HG02763 (cell line): ENCODE measurements at regions not wholly inside any gene's neighbourhood (a gene's known extent, or its start where the extent isn't known, plus 50 kb on each side); places are given as distances from the start of the nearest gene placed in this dataset.

Experiments
- ATAC-seq: cut with Tn5 transposase; IDR thresholded peaks from one replicate; pipeline ENCODE4 v1.9.1; 2021; ENCODE audit warnings: mild to moderate bottlenecking, moderate library complexity; ENCODE audit not compliant: unreplicated experiment

DNA sequence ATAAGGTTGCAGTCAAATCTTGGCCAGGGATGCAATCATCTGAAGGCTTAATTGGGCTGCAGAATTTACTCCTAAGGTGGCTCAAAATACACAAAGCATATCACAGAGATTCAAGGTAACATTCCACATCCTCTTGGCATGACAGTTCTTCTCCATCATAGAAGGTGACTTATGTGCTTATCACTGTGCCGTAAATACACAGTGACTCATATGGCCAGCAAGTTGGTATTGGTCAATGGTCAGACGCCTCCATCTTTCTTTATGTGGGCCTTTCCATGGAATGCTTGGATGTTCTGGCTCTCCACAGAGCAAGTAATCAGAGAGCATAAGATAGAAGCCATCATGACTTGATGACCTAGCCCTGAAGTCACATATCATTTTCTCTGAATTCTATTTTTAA is 168.8 kb upstream of the ST8SIA2 start:
- ATAC-seq, result no peak

DNA sequence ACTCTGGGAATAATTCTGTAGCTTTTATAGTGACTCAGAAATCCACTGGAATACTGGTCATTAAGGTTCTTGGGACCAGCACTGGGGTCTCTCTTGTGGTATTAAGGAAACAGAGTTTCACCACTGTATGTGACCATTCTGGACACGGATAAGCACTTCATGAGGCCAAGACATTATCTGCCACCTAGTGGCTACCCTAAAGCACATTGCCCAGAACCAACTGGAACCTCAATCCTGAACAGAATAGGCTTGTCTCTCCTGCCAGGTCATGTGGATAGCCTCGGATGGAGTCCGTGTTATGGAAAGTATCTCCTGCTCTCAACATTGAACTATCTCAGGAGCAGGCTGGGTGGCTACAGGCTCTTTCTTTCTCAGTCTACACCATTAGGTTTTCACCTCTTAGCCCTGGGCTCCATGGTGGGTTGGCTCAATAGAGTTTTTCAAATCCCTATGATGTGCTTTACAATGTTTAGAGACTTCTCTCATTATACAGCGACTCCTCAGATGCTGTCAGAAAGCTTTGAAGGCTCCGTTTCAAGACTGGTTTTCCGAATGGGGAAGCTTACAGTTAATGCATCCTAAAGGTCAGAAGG is 167.6 kb upstream of the ST8SIA2 start:
- ATAC-seq, result no peak

DNA sequence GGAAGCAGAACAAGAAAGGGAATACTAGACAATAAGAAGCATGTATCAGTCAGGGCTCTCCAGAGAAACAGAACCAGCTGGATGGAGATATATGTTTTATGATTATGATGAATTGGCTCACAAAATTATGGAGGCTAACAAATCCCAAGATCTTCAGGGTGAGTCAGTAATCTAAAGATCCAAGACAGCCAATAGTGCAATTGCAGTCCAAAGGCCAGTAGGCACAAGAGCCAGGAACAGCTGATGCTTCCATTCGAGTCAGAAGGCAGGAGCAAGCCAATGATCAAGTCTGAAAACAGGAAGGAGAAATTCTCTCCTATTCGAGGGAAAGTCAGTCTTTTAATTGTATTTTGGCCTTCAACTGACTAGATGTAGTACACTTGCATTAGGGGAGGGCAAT is 164.9 kb upstream of the ST8SIA2 start:
- ATAC-seq, result no peak

DNA sequence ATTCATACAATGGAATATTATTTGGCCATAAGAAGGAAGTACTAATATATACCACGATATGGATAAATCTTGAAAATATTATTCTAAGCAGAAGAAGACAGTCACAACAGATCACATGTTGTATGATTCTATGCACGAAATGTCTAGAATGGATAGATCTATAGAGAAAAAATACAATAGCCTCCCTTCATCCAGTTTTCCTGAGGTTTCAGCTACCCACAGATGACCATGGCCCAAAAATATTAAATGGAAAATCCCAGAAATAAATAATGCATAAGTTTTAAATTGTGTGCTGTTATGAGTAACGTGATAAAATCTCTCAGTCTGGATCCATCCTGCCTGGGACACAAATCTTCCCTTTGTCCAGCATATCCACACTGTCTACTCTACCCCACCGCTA is 162.2 kb upstream of the ST8SIA2 start:
- ATAC-seq, result no peak

DNA sequence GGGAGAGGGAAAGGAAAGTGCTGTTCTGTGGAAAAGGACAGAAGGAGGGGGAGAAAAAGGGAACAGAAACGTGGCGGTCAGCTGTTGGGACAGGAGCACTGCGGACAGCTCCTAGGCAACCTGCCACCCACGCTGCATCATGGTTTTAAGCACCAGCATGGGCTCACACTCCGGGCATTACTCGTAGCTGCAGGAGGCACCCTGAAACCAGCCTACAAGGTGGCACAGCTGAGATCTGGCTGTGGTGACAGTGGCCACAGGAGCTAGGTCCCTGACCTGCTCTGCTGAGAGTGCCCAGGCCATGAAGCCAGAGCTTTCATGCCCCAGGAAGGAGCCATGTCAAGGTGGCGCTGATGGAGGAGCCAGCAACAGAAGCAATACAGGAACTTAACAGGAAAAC is 161.4 kb upstream of the ST8SIA2 start:
- no peak for ATAC-seq

DNA sequence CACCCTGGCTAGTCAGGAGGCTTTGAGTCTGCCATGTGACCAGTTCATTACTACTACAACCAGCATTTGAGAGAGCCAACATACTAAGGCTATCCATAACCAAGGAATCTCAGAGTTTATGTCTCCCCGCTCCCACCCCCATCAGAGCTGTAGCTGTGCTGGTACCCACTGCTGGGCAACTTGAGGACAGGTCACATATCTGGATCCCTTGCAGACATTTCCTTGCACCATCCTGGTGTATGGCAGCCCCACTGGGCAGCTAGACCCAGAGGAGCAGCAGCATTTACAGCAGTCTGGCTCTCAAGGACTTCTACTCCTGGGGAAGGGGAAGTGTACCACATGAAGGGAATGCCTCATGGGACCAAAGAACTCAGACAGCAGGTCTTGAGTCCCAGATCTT is 160.8 kb upstream of the ST8SIA2 start:
- no peak for ATAC-seq

DNA sequence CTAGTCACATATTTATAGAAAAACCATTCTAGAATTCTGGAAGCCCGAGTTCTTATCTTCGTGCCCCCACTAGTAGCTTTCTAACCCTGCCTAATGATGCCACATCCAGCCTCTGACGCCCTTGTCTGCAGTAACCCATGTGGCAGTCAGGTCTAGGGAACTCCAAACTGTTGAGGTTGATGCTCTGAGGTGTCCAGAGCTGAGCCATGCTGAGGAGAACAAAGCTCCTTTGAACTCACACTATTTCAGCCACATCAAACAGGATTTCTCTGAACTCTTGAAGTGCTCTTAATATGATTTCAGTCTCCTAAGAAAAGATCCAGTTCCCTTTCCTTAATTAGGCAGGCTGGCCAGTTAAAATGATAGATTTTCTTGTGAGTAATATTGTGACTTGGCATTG is 150.5 kb upstream of the ST8SIA2 start:
- no peak for ATAC-seq

DNA sequence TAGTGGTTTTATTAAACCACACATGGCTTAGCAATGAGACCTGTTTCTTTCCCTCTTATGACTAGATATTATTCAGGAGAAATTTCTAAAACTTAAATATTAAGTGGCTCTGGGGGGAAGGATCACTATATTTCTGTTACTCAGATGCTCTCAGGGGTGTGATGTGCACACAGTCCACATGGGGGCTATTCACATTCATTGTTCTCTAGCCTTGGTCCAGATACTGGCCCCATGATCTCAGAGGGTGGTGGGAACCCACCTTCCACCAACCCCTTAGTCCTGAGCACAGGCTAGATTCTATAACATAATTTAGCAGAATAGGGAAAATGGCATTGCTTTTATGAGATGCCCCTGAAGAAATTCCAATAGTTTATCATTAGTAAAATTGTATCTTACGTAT is 149.0 kb upstream of the ST8SIA2 start:
- ATAC-seq, result no peak

DNA sequence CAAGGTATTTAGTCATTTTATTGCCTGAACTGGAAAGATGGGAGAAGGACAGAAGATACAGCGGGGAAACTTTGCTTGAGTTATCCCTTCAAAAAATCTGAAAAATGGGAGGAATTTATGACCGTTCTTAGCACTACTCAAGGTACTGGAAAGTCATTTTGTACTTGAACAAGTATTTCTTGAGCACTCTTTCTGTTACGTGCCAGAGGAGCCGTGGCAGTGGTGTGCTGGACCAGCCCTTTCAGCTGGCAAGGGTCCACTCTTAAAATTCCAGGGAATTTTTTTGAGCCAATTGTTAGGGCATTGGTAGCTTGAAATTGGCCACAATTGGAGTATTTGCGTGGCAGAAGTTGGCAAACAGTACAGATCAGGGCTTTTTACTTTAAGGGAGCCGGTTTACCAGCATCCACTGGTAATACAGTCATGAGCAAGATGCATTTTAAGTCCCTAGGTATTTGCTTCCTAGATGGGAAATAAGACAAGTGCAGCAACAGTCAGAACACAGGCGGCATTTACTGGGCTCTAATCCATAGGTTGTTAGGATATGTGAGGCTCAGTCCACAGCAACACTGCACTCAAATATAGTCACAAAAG is 145.9 kb upstream of the ST8SIA2 start:
- ATAC-seq, result no peak

DNA sequence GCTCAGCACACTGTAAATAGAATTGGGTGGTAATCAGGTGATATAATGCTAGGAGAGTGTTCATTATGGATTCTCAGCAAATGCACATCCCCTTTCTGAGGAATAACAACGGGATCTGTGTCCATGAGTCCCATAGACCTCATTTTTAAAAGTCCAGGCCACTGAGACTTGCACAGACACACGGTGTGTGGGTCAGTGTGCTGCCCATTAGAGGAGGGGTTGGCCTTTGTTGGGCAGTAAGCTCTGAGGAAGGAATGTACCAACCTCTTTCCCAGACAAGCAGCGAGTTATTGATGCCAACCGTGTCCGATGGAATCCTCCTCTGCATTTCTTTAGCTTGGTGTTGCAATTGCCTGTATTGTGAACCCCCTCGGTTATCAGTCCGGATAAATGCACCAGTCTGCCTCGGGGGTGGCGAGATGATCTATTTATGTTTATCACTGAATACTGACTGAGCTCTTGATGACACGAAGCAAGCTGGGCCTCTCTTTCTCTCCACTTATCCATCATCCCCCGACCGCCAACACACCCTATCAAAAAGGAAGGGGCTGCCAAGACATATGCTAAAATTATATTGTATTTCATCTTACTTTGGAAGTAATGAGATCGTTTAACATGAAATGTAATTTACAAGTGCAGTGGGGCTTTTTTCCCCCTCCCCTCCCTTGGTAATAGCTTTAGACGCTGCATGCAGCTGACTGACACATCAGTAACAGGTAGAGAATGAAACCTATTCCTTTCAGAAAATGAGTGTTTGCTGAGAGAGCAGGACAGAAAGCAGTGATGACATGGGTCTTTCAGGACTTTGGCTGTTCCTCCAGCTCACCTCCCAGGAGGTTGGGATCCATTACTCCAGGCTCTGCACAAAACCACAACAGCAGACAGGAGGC is 126.6 kb upstream of the ST8SIA2 start:
- no peak for ATAC-seq

DNA sequence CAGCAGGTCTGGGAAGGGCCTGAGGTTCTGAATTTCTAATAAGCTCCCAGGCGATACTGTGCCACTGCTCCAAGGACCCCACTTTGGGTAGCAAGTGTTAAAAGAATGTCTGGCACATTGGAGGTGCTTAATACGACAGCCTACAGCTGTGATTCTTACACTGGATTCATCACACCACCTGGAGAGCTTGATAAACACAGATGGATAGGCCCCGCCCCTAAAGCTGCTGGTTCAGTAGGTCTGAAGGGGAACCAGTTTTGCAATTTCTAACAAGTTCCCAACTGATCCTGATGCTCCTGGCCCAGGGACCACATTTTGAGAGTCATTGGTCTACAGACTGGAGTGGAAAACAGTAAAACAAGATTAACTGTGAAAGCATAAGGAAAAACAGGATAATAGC is 124.8 kb upstream of the ST8SIA2 start:
- ATAC-seq, result no peak

DNA sequence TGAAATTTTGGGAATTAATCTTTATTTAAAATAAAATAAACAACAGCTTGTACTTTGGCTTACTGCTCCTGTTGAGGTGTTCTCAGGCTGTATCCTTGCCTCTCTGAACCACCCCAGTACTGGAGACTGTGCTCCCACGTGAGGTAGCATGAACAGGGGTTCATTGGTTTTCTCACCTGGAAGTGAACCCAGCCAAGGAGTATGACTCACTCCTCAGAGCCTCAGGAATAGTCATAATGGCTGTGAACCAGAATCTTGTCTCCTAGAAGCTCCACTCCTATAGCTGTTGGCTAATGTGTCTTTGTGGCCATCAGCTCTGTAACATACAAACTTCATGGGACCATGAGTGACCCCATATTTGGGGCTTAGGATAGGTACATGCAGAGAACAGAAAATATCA is 122.5 kb upstream of the ST8SIA2 start:
- ATAC-seq, result no peak

DNA sequence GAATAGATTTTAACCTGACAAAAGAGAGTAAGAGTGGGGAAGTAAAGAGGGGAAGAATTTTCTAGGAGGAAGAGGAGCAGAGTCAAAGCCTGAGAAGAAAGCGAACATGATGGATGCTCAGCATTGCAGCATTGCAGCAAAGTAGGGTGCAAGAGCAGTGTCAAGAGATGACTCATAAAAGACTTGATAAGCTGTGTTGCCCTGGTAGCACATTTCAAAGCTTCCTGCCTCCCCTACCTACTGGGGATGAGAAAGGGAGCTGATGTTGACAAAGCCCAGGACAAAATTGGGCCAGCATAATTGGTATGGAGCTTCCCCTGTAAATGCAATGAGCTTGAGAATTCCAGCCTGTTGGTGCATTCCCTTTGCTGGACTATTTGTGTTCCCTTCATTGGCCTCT is 121.6 kb upstream of the ST8SIA2 start:
- ATAC-seq, result no peak

DNA sequence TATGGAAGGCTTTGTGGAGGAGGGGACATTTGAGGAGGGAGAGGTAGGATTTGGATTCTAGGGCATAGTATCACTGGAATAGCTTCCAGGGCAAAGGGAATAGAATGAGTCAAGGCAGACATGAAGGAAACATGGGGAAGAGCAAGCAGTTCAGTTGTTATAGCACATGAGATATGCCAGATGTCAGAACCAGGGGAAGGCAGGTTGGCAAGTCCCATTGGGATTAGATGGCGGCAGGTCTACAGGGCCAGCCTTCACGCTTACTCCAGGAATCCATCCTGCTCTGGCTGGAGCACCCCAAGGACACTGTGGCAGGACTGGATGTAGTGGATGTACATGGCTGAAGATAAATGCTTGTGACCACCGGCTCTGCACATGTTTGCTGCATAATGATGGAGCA is 120.4 kb upstream of the ST8SIA2 start:
- ATAC-seq, result no peak

DNA sequence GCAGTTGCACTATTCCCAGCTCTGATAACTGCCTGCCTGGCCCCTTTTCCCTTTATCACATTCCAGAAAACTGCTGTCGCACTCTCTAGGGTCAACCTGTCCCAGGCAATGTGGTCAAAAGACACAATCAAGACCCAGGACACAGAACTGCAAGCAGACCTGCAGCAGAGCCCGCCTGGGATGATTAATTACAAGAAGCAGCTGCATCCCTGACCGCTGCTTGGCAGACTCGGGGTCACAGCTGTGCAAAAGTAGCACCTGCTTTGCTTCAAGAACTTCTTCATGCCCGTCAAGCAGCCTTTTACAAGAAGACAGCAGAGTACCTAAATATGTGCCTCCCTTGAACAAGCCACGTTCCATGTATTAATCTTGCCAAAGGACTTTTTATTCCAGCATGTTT is 120.0 kb upstream of the ST8SIA2 start:
- no peak for ATAC-seq

DNA sequence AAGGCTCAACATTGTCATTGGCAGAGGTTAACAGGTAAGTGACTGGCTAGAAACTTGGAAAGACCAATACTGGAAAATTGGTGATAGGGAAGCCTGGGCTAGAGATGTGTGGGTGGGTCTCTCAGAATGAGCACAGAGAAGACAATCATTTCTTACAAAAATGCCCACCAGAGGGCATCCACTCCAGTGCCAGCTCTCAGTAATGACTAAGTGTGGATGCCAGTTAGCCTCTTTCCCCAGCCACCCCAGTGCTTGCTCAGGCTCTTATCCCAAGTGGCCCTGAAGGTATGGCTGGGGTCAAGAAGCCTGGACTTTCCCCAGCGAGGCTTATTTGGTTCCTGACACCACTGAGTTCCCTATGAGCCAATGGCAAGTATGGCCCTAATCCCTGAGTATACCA is 115.9 kb upstream of the ST8SIA2 start:
- ATAC-seq, result no peak

DNA sequence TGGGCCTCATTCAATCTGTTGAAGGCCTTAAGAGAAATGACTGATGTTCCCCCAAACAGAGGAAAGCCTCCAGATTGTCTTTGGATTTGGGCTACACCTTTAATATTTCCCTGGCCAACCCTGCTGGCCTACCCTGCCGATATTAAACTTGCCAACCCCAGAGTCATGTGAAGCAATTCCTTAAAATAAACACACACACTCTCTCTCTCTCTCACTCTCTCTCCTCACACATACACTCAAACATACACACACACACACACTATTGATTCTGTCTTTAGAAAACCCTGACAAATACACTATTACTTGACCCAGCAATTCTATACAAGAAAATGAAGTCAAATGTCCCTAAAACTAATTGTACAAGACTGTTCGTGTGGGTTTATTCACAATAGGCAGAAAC is 109.9 kb upstream of the ST8SIA2 start:
- no peak for ATAC-seq

DNA sequence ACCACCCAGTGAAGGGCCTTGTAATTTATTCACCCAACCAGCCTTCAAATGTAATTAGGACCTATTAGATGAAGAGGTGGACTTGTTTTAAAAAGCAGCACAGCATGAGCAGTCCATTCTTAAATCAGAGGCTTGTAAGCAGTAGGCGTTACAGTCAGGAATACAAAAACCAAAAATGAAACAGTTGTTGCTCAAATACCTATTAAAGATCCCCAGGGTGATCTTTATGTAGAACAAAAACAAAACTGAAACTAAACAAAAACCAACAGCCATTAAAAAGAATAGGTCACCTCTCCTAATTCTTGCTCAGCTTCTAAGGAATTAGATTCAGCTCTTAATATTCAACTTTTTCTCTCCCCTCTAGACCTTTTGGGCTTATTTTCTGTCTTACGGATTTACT is 104.9 kb upstream of the ST8SIA2 start:
- ATAC-seq, result peak; percentile 66

DNA sequence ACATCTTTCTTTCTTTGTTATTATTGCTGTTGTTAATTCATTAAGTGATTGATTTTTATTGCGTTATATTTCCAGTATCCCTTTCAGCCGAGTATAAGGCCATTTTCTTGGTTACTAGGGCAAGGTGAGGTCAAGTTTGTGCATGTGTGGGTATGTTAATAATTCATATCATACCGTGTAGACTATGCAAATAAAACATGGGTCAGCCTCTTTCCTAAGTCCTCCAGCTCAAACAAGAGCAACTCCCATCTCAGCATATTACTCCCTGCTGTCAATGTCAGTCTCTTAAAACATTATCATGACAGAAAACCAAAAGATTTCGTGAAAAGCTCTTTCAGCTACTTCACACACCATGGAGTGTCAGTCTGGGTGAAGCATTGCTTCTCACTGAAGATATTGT is 103.9 kb upstream of the ST8SIA2 start:
- ATAC-seq, result no peak

DNA sequence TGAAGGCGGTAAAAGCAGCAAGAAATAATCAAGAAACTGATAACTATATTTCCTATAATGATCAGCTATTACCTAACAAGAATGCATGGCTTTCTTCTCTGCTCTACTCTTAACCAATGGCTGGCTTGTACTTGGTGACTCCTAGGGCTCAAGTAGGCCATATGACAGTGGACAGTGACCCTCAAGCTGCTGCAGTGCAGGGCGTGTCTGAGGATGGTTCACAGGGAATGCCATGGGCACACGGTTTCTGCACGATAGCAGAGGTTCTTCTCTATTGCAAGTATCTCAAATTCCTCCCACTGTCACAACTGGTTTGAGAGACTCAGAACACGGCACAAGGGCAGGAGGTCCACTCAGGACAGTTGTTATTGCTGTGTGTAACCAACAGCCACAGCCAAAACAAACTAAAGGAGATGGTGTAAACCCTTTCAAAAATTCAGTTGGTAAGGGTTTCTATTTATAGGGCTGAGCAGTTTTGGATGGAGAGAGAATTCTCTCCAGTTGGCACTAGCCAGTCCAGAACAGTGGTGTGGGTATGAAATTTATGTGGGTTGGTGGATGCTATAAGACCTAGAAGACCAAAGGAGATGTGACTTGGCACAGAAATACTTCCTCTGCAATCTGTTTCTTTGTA is 103.2 kb upstream of the ST8SIA2 start:
- ATAC-seq, result no peak

DNA sequence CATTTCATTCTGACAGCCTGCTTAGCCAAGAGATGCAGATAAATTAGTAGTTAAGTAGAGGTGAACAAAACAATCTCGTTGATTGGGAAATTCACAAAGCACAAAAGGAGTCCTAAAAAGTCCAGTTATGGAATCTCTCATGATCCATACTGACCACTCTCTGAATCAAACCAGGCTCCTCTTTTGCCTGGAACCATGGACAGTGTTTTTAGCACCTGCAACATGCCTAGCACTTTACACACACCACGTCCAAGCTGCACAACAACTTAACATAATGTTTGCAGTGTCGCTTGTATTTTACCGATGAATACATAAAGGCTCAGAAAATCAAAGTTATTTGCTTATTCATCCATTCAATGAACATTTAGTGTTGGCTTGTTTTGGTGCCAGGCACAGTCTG is 101.8 kb upstream of the ST8SIA2 start:
- ATAC-seq, result no peak

DNA sequence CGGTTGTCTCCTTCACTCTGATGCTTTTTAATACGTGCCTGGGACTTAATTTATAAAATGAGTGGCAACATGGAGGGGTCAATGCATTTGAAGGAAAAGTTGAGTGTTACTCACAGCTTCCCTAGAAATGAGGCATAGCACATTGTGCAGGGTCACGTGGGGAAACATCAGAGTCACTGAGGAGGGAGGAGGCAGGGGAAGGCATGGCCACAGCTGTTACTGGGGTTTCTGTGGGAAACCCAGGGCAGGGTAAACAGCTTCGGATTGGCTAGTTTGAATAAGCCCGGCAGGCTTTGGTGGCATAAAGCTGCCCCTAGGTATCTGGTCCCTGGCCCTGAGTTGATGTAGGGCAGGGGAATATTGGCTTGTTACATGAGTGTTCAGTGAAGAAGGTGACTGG is 98.9 kb upstream of the ST8SIA2 start:
- ATAC-seq, result no peak
